ENCODE measurements at regions not wholly inside any gene's neighbourhood (a gene's known extent, or its start where the extent isn't known, plus 50 kb on each side); places are given as distances from the start of the nearest gene placed in this dataset.

- no peak overlapping the region for H3K4me3 ChIP-seq (ENCODE audit: low read depth, low read length)
- DNase-seq (ENCODE audit: low read depth) = no peak
- TF ChIP-seq CTCF (IDR thresholded peaks at IDR 0.05; ENCODE audit: low read depth, low read length, missing control alignments) = no peak
Measured at GRCh38 chr12:114190971-114191370, 215.0 kb downstream of the TBX5 start.

DNA sequence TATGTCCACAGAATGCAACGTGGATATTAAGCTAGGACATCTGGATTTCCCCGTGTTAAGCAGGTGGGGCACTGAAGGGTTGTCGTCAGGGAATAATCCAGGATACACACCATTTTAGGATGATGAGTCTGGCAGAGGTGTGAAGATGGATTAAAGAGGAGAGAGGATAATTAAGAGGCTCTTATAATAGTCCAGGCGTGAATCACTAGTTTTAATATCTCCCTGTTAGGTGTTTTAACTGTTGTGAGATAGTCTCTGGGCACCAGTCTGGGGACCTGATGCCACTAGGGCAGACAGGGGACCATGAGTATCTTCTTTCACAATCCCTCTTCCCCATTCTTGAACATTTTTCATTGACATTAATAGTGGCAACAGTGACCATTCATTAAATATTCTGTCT is 216.7 kb downstream of the TBX5 start:
- DNase-seq (ENCODE audit: low read depth) = no peak
- H3K4me3 ChIP-seq (ENCODE audit: low read depth, low read length) = no peak overlapping the region
- no peak for TF ChIP-seq CTCF (IDR thresholded peaks at IDR 0.05; ENCODE audit: low read depth, low read length, missing control alignments)

GRCh38 chr12:114186241-114187002 is 219.5 kb downstream of the TBX5 start:
- no peak for DNase-seq (ENCODE audit: low read depth)
- TF ChIP-seq CTCF (IDR thresholded peaks at IDR 0.05; ENCODE audit: low read depth, low read length, missing control alignments) = no peak
- no peak overlapping the region for H3K4me3 ChIP-seq (ENCODE audit: low read depth, low read length)

DNA sequence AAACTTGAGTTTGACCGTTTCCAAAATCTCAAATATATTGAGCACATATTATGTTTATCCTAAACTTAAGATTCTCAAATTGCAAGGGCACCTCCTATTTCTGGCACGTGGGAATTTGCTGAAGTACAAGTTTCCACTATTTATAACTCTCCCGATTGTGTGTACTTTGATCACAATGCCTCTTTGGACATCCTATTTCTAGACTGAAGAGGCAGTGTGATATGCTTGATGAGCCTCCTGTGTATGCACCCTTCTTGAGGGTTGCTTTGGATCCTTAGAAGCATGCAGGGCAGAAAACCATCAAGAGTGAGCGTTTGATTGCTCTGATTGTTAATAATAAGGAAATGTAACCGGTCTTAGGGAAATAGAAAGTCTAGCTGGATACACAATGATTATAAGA is 218.9 kb upstream of the RBM19 start:
- H3K4me3 ChIP-seq (ENCODE audit: low read depth, low read length) = no peak overlapping the region
- TF ChIP-seq CTCF (IDR thresholded peaks at IDR 0.05; ENCODE audit: low read depth, low read length, missing control alignments) = no peak
- no peak for DNase-seq (ENCODE audit: low read depth)

- TF ChIP-seq CTCF (IDR thresholded peaks at IDR 0.05; ENCODE audit: low read depth, low read length, missing control alignments) = no peak
- DNase-seq (ENCODE audit: low read depth) = no peak
- H3K4me3 ChIP-seq (ENCODE audit: low read depth, low read length) = no peak overlapping the region
Measured at GRCh38 chr12:114174326-114174725, 208.2 kb upstream of the RBM19 start.

DNA sequence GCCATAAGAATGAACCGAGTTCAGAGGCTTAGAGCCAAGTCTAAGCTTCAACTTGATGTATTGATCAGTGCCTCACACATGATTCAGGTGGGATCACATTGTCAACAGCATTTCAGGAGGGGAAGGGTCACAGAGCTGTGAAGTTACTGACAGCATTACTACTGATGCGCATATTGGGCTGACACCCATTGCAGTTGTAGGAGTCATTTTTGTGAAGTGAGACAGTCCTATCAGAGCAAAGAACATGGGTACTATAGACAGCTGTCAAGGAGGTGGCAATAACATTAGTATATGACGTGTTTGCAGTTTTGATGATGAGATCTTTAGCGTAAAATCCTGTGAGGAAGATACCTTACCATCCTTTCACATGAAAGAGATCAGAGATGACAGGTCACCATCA is 206.0 kb upstream of the RBM19 start:
- H3K4me3 ChIP-seq (ENCODE audit: low read depth, low read length) = no peak overlapping the region
- no peak for TF ChIP-seq CTCF (IDR thresholded peaks at IDR 0.05; ENCODE audit: low read depth, low read length, missing control alignments)
- DNase-seq (ENCODE audit: low read depth) = no peak

- H3K4me3 ChIP-seq (ENCODE audit: low read depth, low read length) = no peak overlapping the region
- TF ChIP-seq CTCF (IDR thresholded peaks at IDR 0.05; ENCODE audit: low read depth, low read length, missing control alignments) = no peak
- no peak for DNase-seq (ENCODE audit: low read depth)
Measured at GRCh38 chr12:114168061-114168460, 201.9 kb upstream of the RBM19 start.
